Suprapubic skin (tissue), 4 donors: ENCODE measurements at regions not wholly inside any gene's neighbourhood (a gene's known extent, or its start where the extent isn't known, plus 50 kb on each side); places are given as distances from the start of the nearest gene placed in this dataset.

Experiments used
- DNase-seq, 2 donors: peaks; one replicate each; pipeline ENCODE4 v3.0.0-alpha.2; 2019; ENCODE audit warnings: low spot score in 2 of 2
- H3K27ac ChIP-seq: fragments of 200-600 bp; sonication (generic); one replicate; pipeline ENCODE4 v1.5.1; 2019
- H3K27me3 ChIP-seq: fragments of 200-600 bp; sonication (generic); one replicate; pipeline ENCODE4 v1.5.1; 2019
- H3K36me3 ChIP-seq: fragments of 200-600 bp; sonication (generic); one replicate; pipeline ENCODE4 v1.5.1; 2019
- H3K4me1 ChIP-seq: fragments of 200-600 bp; sonication (generic); one replicate; pipeline ENCODE4 v1.5.1; 2019
- H3K4me3 ChIP-seq: fragments of 200-600 bp; sonication (generic); one replicate; pipeline ENCODE4 v1.5.1; 2019; ENCODE audit warnings: mild to moderate bottlenecking
- H3K9me3 ChIP-seq: fragments of 200-600 bp; sonication (generic); one replicate; pipeline ENCODE4 v1.5.1; 2019
- CTCF ChIP-seq, 2 donors: fragments of 200-600 bp in 1 of 2; fragments of 450-650 bp in 1 of 2; sonication (generic) in 1 of 2; IDR thresholded peaks; one replicate each; pipeline ENCODE4 v1.5.1; 2016 to 2019; ENCODE audit warnings: antibody characterized with exemption in 2 of 2, mild to moderate bottlenecking in 1 of 2, moderate library complexity in 1 of 2
- EP300 ChIP-seq: sonication (generic); formaldehyde crosslinking; IDR thresholded peaks from one replicate; pipeline ENCODE4 v1.6.1; 2017; ENCODE audit warnings: antibody characterized with exemption
- POLR2A ChIP-seq, 2 donors: fragments of 450-650 bp; IDR thresholded peaks; one replicate each; pipeline ENCODE4 v1.6.1; 2017; ENCODE audit warnings: antibody characterized with exemption in 2 of 2, mild to moderate bottlenecking in 2 of 2, moderate library complexity in 2 of 2
- POLR2AphosphoS5 ChIP-seq, 3 donors: sonication (generic); formaldehyde crosslinking; IDR thresholded peaks; one replicate each; pipeline ENCODE4 v1.6.1; 2017; ENCODE audit warnings: antibody characterized with exemption in 3 of 3
- WGBS: methylation state at CpG from one replicate; pipeline ENCODE4 v1.1.5; 2018; 5-methylcytosine and 5-hydroxymethylcytosine counted together

- WGBS = 78% methylated on average over 1 of the region's 3 CpGs
Observed at GRCh38 chr12:61923152-61923551, 337.1 kb upstream of the USP15 start.

GRCh38 chr12:61934564-61934963 is 325.6 kb upstream of the USP15 start:
- Histone ChIP-seq H3K27ac (no peak overlapping the region), H3K4me1 (no peaks in the 10 kb centered on the region), H3K9me3 (no peaks in the 10 kb centered on the region), H3K27me3 (no peaks in the 10 kb centered on the region), H3K4me3 (no peak overlapping the region), H3K36me3 (no peaks in the 10 kb centered on the region)
- TF ChIP-seq POLR2A (IDR thresholded peaks at IDR 0.05) (no peak), CTCF (IDR thresholded peaks at IDR 0.05) (no peak), EP300 (no peak)
- no peak for DNase-seq
- 56% methylated on average over 2 of the region's 2 CpGs for WGBS

More at GRCh38 chr12:61923152-61923551, 337.1 kb upstream of the USP15 start:
- Histone ChIP-seq H3K4me1 (no peaks in the 10 kb centered on the region), H3K36me3 (no peaks in the 10 kb centered on the region), H3K9me3 (peaks cover 6% of the 10 kb centered on the region), H3K4me3 (no peak overlapping the region), H3K27ac (no peak overlapping the region), H3K27me3 (no peaks in the 10 kb centered on the region)
- TF ChIP-seq POLR2A (IDR thresholded peaks at IDR 0.05) (no peak), CTCF (IDR thresholded peaks at IDR 0.05) (no peak), POLR2AphosphoS5 (IDR thresholded peaks at IDR 0.05) (no peak), EP300 (no peak)
- DNase-seq = no peak

DNA sequence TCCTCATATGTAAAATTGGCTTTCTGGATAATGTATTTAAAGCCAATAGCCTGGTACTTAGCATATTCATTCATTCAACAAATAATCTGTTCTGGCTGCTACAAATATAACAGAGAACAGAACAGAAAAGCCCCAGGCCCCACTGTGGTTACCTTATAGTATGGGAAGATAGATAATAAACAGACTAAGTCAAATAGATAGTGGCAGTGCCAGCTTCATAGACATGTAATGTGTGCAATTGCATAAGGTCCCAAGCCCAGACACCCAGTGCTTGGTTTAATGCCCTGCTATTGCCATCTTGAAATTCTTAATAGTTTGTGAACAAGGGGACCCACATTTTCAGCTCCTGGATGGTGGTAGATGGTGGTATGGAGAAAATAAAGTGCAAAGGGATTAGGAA is 320.2 kb upstream of the USP15 start:
- Histone ChIP-seq H3K4me3 (no peak overlapping the region), H3K4me1 (no peaks in the 10 kb centered on the region), H3K9me3 (no peaks in the 10 kb centered on the region), H3K27ac (no peak overlapping the region), H3K27me3 (no peaks in the 10 kb centered on the region), H3K36me3 (no peaks in the 10 kb centered on the region)
- DNase-seq = no peak
- TF ChIP-seq EP300 (no peak), POLR2A (IDR thresholded peaks at IDR 0.05) (no peak), POLR2AphosphoS5 (IDR thresholded peaks at IDR 0.05) (no peak), CTCF (IDR thresholded peaks at IDR 0.05) (no peak)

DNA sequence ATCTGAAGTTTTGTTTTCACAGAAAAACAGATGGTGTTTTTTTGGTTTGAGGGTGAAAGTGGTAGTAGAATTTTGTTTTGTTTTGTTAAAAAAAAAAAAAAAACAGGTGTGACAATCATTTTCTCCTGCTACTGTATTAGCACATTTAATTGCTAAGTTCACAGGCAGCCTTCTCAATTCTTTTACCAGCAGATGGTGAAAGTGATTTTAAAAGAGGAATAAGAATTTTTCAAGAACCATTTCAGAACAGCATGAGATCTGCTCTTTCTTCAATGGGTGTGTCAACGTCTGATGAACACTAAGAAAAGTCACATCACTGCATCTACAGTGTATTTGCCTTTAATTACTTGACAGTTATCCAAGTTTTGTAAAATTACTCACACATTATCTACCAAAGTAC is 303.7 kb upstream of the USP15 start:
- no peak overlapping the region for H3K27ac ChIP-seq
- H3K36me3 ChIP-seq = no peaks in the 10 kb centered on the region
- TF ChIP-seq POLR2AphosphoS5 (IDR thresholded peaks at IDR 0.05) (no peak), CTCF (IDR thresholded peaks at IDR 0.05) (no peak), POLR2A (IDR thresholded peaks at IDR 0.05) (no peak), EP300 (no peak)
- DNase-seq = no peak
- H3K4me3 ChIP-seq = no peak overlapping the region
- H3K9me3 ChIP-seq = no peaks in the 10 kb centered on the region
- WGBS = 26% methylated on average over 1 of the region's 1 CpG
- no peaks in the 10 kb centered on the region for H3K4me1 ChIP-seq
- H3K27me3 ChIP-seq = no peaks in the 10 kb centered on the region

DNA sequence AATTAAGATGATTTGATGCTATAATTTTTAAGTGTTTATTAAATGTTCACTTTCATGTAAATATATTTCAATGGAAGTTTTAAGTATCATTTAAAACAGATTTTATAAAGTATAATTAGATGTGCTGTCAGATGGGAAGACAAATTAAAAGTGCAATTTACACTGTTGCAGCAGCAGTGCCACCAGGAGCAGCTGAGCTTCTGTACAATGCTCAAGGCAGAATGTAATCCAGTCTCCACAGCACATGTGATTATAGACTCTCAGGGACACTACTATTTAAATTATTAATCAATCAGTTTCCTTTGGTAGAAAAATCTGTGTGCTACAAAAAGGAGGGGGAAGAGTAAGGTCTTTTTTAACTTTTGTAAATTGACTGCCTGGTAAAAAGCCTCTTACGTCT is 285.7 kb upstream of the USP15 start:
- Histone ChIP-seq H3K27me3 (no peaks in the 10 kb centered on the region), H3K36me3 (no peaks in the 10 kb centered on the region), H3K4me1 (no peaks in the 10 kb centered on the region), H3K4me3 (no peak overlapping the region), H3K27ac (no peak overlapping the region), H3K9me3 (no peaks in the 10 kb centered on the region)
- TF ChIP-seq POLR2A (IDR thresholded peaks at IDR 0.05) = no peak
- no peak for TF ChIP-seq POLR2AphosphoS5 (IDR thresholded peaks at IDR 0.05)
- TF ChIP-seq CTCF (IDR thresholded peaks at IDR 0.05) = no peak
- TF ChIP-seq EP300 = no peak
- no peak for DNase-seq
- 88% methylated on average over 1 of the region's 1 CpG for WGBS
